Gastroesophageal sphincter (tissue), 4 donors: ENCODE measurements at regions not wholly inside any gene's neighbourhood (a gene's known extent, or its start where the extent isn't known, plus 50 kb on each side); places are given as distances from the start of the nearest gene placed in this dataset.

Source experiments
- ATAC-seq: fragments of 150-250 bp; one replicate; pipeline ENCODE4 v1.9.1; 2016; ENCODE audit warnings: mild to moderate bottlenecking, moderate library complexity
- H3K27ac ChIP-seq, 4 donors: fragments of 200-600 bp; sonication (generic) in 3 of 4; 1 replicate in 3 of 4; 2 replicates in 1 of 4; pipeline ENCODE4 v1.5.1; 2016 to 2019
- H3K27me3 ChIP-seq: fragments of 200-600 bp; sonication (generic); one replicate; pipeline ENCODE4 v1.5.1; 2019
- H3K36me3 ChIP-seq, 2 donors: fragments of 200-600 bp; sonication (generic); one replicate each; pipeline ENCODE4 v1.5.1; 2019; ENCODE audit warnings: control low read depth in 1 of 2
- H3K4me1 ChIP-seq, 3 donors: fragments of 200-600 bp; sonication (generic); 1 replicate in 2 of 3; 2 replicates in 1 of 3; pipeline ENCODE4 v1.5.1; 2016 to 2019; ENCODE audit warnings: control low read depth in 2 of 3
- H3K4me3 ChIP-seq, 2 donors: fragments of 200-600 bp; sonication (generic); one replicate each; pipeline ENCODE4 v1.5.1; 2019; ENCODE audit warnings: mild to moderate bottlenecking in 1 of 2, moderate library complexity in 1 of 2
- H3K9me3 ChIP-seq, 3 donors: fragments of 200-600 bp; sonication (generic); one replicate each; pipeline ENCODE4 v1.5.1; 2017 to 2019; ENCODE audit warnings: control low read depth in 2 of 3
- EP300 ChIP-seq: sonication (generic); formaldehyde crosslinking; IDR thresholded peaks from one replicate; pipeline ENCODE4 v1.6.1; 2017; ENCODE audit warnings: antibody characterized with exemption, mild to moderate bottlenecking
- POLR2A ChIP-seq, 2 donors: fragments of 450-650 bp; IDR thresholded peaks; one replicate each; pipeline ENCODE4 v1.6.1; 2017; ENCODE audit warnings: antibody characterized with exemption in 2 of 2, mild to moderate bottlenecking in 2 of 2, moderate library complexity in 1 of 2
- POLR2AphosphoS5 ChIP-seq: sonication (generic); formaldehyde crosslinking; IDR thresholded peaks from one replicate; pipeline ENCODE4 v1.6.1; 2017; ENCODE audit warnings: antibody characterized with exemption
- WGBS, 2 donors: methylation state at CpG; one replicate each; pipeline ENCODE4 v1.1.5; 2018; ENCODE audit warnings: low coverage in 1 of 2; 5-methylcytosine and 5-hydroxymethylcytosine counted together
- TF ChIP-seq, protein P1 (sequence below), 4 experiments: fragments of 200-600 bp in 2 of 4; fragments of 450-650 bp in 2 of 4; sonication (generic) in 1 of 4; IDR thresholded peaks; one replicate each; pipeline ENCODE4 v1.5.1; 2017 to 2019; ENCODE audit warnings: antibody characterized with exemption in 4 of 4, mild to moderate bottlenecking in 2 of 4, moderate library complexity in 2 of 4

- 76 to 81% methylated on average over 3 to 12 of the region's 12 CpGs for WGBS, 2 donors
- TF ChIP-seq, protein P1, sequence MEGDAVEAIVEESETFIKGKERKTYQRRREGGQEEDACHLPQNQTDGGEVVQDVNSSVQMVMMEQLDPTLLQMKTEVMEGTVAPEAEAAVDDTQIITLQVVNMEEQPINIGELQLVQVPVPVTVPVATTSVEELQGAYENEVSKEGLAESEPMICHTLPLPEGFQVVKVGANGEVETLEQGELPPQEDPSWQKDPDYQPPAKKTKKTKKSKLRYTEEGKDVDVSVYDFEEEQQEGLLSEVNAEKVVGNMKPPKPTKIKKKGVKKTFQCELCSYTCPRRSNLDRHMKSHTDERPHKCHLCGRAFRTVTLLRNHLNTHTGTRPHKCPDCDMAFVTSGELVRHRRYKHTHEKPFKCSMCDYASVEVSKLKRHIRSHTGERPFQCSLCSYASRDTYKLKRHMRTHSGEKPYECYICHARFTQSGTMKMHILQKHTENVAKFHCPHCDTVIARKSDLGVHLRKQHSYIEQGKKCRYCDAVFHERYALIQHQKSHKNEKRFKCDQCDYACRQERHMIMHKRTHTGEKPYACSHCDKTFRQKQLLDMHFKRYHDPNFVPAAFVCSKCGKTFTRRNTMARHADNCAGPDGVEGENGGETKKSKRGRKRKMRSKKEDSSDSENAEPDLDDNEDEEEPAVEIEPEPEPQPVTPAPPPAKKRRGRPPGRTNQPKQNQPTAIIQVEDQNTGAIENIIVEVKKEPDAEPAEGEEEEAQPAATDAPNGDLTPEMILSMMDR (IDR thresholded peaks at IDR 0.05): no peak
- TF ChIP-seq POLR2AphosphoS5 (no peak), EP300 (no peak), POLR2A (IDR thresholded peaks at IDR 0.05) (no peak)
- no peaks in the 10 kb centered on the region for H3K36me3 ChIP-seq
- H3K4me3 ChIP-seq: no peak overlapping the region
- no peaks in the 10 kb centered on the region for H3K9me3 ChIP-seq
- H3K27ac ChIP-seq: no peak overlapping the region
- peaks cover 0 to 9% (median 0%) of the 10 kb centered on the region in 3 donors for H3K4me1 ChIP-seq
- ATAC-seq: no peak
- H3K27me3 ChIP-seq: no peaks in the 10 kb centered on the region
Observed at GRCh38 chr6:166776571-166776970, 149.5 kb upstream of the RPS6KA2 start.

- H3K27ac ChIP-seq: no peak overlapping the region
- H3K36me3 ChIP-seq: no peaks in the 10 kb centered on the region
- TF ChIP-seq POLR2A (IDR thresholded peaks at IDR 0.05) (no peak), EP300 (no peak), POLR2AphosphoS5 (no peak)
- TF ChIP-seq, protein P1 (IDR thresholded peaks at IDR 0.05): no peak
- peaks cover 0 to 9% (median 0%) of the 10 kb centered on the region in 3 donors for H3K4me1 ChIP-seq
- 76 to 82% methylated on average over 3 to 9 of the region's 9 CpGs for WGBS, 2 donors
- ATAC-seq: no peak
- H3K4me3 ChIP-seq: no peak overlapping the region
- no peaks in the 10 kb centered on the region for H3K27me3 ChIP-seq
- no peaks in the 10 kb centered on the region for H3K9me3 ChIP-seq
Observed at GRCh38 chr6:166775923-166776220, 148.8 kb upstream of the RPS6KA2 start.

DNA sequence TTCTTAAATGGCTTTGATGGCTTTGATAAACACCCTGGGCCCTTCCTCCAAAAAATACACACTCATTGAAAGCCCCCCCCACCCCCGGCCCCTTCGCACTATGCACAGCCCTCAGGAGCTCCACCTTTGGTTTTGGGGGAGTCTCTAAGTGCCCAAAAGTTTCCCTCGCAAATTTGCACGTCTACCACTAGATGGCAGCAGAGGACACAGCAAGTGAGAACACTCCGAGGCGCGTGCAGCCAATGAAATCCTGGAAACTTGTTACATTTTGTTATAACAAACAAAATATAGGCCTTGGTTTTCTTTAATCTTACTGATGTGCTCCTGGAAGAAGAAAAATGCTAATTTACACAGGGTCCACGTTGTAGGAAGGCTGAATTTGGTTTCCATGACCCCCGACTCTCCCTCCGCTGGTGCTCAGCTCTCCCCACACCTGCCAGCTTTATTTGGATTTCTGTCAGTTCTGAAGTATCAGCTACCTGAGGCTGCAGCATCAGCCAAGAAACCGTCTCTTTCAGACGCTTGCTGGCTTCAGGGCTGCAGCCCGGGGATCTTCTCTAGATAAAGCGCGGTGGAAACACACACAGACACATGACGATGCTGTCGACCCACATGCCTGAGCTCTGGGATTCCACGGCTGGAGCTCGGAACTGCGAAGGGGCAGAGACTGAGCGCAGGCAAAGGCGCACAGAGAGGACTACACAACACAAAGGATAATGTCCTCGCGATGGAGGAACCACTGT is 148.3 kb upstream of the RPS6KA2 start:
- no peak overlapping the region for H3K4me3 ChIP-seq
- TF ChIP-seq, protein P1 (IDR thresholded peaks at IDR 0.05): peak; percentile 64 to 93 (median 79)
- TF ChIP-seq EP300 (no peak), POLR2A (IDR thresholded peaks at IDR 0.05) (no peak)

GRCh38 chr6:166774770-166775169 is 147.7 kb upstream of the RPS6KA2 start:
- no peak for ATAC-seq
- 30 to 65% methylated on average over 4 to 10 of the region's 12 CpGs for WGBS, 2 donors
- no peaks in the 10 kb centered on the region for H3K36me3 ChIP-seq

More for the DNA sequence above, 148.3 kb upstream of the RPS6KA2 start:
- WGBS, 2 donors: 55 to 57% methylated on average over 5 to 9 of the region's 24 CpGs
- H3K36me3 ChIP-seq: no peaks in the 10 kb centered on the region
- no peaks in the 10 kb centered on the region for H3K27me3 ChIP-seq
- H3K4me1 ChIP-seq: peaks cover 0 to 9% (median 0%) of the 10 kb centered on the region in 3 donors
- H3K27ac ChIP-seq: no peak overlapping the region
- H3K9me3 ChIP-seq: no peaks in the 10 kb centered on the region
- peak; percentile 37 for ATAC-seq

More at GRCh38 chr6:166774770-166775169, 147.7 kb upstream of the RPS6KA2 start:
- H3K4me1 ChIP-seq: peaks cover 0 to 9% (median 0%) of the 10 kb centered on the region in 3 donors
- no peak overlapping the region for H3K27ac ChIP-seq
- TF ChIP-seq POLR2A (IDR thresholded peaks at IDR 0.05): no peak
- no peak for TF ChIP-seq EP300
- TF ChIP-seq, protein P1 (IDR thresholded peaks at IDR 0.05): no peak
- no peak for TF ChIP-seq POLR2AphosphoS5
- H3K27me3 ChIP-seq: no peaks in the 10 kb centered on the region
- no peaks in the 10 kb centered on the region for H3K9me3 ChIP-seq
- H3K4me3 ChIP-seq: no peak overlapping the region
